Smooth muscle cell (in vitro differentiated cells): ENCODE measurements at regions not wholly inside any gene's neighbourhood (a gene's known extent, or its start where the extent isn't known, plus 50 kb on each side); places are given as distances from the start of the nearest gene placed in this dataset.

Source experiments
- DNase-seq: peaks from one replicate; lab custom pipeline; 2025; ENCODE audit not compliant: unreplicated experiment; lab: John Stamatoyannopoulos, UW
- H2AFZ ChIP-seq: fragments of 200-600 bp; sonication (generic); 2 replicates; pipeline ENCODE4 v1.6.0; 2016; ENCODE audit warnings: antibody characterized with exemption, low read depth, mild to moderate bottlenecking
- H3F3A ChIP-seq: fragments of 200-600 bp; sonication (generic); 2 replicates; pipeline ENCODE4 v1.6.0; 2017; ENCODE audit warnings: antibody characterized with exemption, low read depth
- H3K27ac ChIP-seq: fragments of 200-600 bp; sonication (generic); 2 replicates; pipeline ENCODE4 v1.5.1; 2016; ENCODE audit warnings: low read depth, mild to moderate bottlenecking
- H3K27me3 ChIP-seq: fragments of 200-600 bp; sonication (generic); 2 replicates; pipeline ENCODE4 v1.6.1; 2016; ENCODE audit warnings: low read depth, mild to moderate bottlenecking
- H3K36me3 ChIP-seq: fragments of 200-600 bp; sonication (generic); 2 replicates; pipeline ENCODE4 v1.5.1; 2016; ENCODE audit warnings: low read depth
- H3K4me1 ChIP-seq: fragments of 200-600 bp; sonication (generic); 2 replicates; pipeline ENCODE4 v1.5.1; 2016; ENCODE audit warnings: low read depth
- H3K4me2 ChIP-seq: fragments of 200-600 bp; sonication (generic); 2 replicates; pipeline ENCODE4 v1.6.0; 2016; ENCODE audit warnings: mild to moderate bottlenecking
- H3K4me3 ChIP-seq: fragments of 200-600 bp; sonication (generic); 2 replicates; pipeline ENCODE4 v1.5.1; 2016; ENCODE audit warnings: mild to moderate bottlenecking
- H3K79me2 ChIP-seq: fragments of 200-600 bp; sonication (generic); 2 replicates; pipeline ENCODE4 v1.6.0; 2016; ENCODE audit warnings: low read depth, mild to moderate bottlenecking
- H3K9ac ChIP-seq: fragments of 200-600 bp; sonication (generic); 2 replicates; pipeline ENCODE4 v1.6.0; 2016; ENCODE audit warnings: low read depth
- H3K9me3 ChIP-seq: fragments of 200-600 bp; sonication (generic); replicated peaks from 2 replicates; pipeline ENCODE4 v1.5.1; 2016; ENCODE audit warnings: low read depth
- H4K20me1 ChIP-seq: fragments of 200-600 bp; sonication (generic); 2 replicates; pipeline ENCODE4 v1.6.0; 2016; ENCODE audit warnings: low read depth
- CTCF ChIP-seq: fragments of 200-600 bp; sonication (generic); IDR thresholded peaks from 2 replicates; pipeline ENCODE4 v1.5.1; 2017; ENCODE audit warnings: borderline replicate concordance, mild to moderate bottlenecking, antibody characterized with exemption; ENCODE audit not compliant: insufficient read depth, poor library complexity, severe bottlenecking
- WGBS: methylation state at CpG from one replicate; pipeline ENCODE4 v1.1.7; 2016; ENCODE audit warnings: low lambda C conversion rate; 5-methylcytosine and 5-hydroxymethylcytosine counted together

GRCh38 chr4:74682567-74683359, 111.6 kb downstream of the BTC start:
- H3K4me2 ChIP-seq, result no peak overlapping the region
- H4K20me1 ChIP-seq, result no peaks in the 10 kb centered on the region
- H3K27ac ChIP-seq, result peak overlapping the region; percentile 35
- no peaks in the 10 kb centered on the region for H3F3A ChIP-seq
- no peak for DNase-seq
- H3K4me3 ChIP-seq, result no peak overlapping the region
- H3K9me3 ChIP-seq, result no peaks in the 10 kb centered on the region
- TF ChIP-seq CTCF, result no peak
- no peak overlapping the region for H3K9ac ChIP-seq
- no peaks in the 10 kb centered on the region for H3K27me3 ChIP-seq
- H2AFZ ChIP-seq, result no peak overlapping the region
- H3K79me2 ChIP-seq, result no peaks in the 10 kb centered on the region
- H3K4me1 ChIP-seq, result no peaks in the 10 kb centered on the region
- H3K36me3 ChIP-seq, result no peaks in the 10 kb centered on the region
- WGBS, result 4% methylated on average over 2 of the region's 2 CpGs

GRCh38 chr4:74692972-74693371, 101.4 kb downstream of the BTC start:
- Histone ChIP-seq H3K4me3 (no peak overlapping the region), H3K9ac (no peak overlapping the region), H3K27me3 (no peaks in the 10 kb centered on the region), H3K4me2 (no peak overlapping the region), H4K20me1 (no peaks in the 10 kb centered on the region), H3K9me3 (no peaks in the 10 kb centered on the region), H2AFZ (peak overlapping the region; percentile 75), H3K79me2 (no peaks in the 10 kb centered on the region), H3K36me3 (no peaks in the 10 kb centered on the region), H3K27ac (no peak overlapping the region), H3F3A (no peaks in the 10 kb centered on the region), H3K4me1 (no peaks in the 10 kb centered on the region)
- no peak for DNase-seq
- TF ChIP-seq CTCF, result no peak
- WGBS, result 10% methylated on average over 4 of the region's 4 CpGs
